ENCODE measurements at regions not wholly inside any gene's neighbourhood (a gene's known extent, or its start where the extent isn't known, plus 50 kb on each side); places are given as distances from the start of the nearest gene placed in this dataset.

DNA sequence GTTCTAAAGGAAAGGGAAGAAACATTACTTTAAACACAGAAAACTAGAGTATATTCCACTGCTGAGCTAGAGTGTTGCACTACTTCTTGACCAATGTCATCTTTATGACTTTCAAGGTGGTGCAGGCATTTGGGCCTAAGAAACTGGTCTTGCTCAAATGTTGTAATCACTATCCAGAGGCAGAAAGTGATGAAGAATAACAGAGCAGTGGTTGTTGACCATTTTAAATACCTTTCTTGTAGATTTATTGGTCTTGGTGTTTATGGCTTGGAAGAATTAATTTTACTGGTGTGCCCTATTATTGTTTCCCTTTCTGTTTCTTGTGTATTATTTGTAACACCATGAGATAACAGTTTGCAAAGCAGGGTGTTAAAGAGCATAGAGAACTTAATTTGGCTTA lies 56.9 kb upstream of the SCN7A start:
- ATAC-seq (ENCODE audit: insufficient number of reproducible peaks, low FRiP score, low read depth) (no peak), DNase-seq (ENCODE audit: low spot score) (no peak)
- Histone ChIP-seq H3K4me3 (no peak overlapping the region), H3K27ac (no peak overlapping the region), H3K9me3 (no peaks in the 10 kb centered on the region), H3K4me1 (ENCODE audit: control insufficient read depth in 1 of 2, low read depth in 2 of 2) (no peaks in the 10 kb centered on the region), H3K36me3 (no peaks in the 10 kb centered on the region), H3K27me3 (replicated peaks; ENCODE audit: insufficient read depth) (no peaks in the 10 kb centered on the region)
- TF ChIP-seq, protein P1, sequence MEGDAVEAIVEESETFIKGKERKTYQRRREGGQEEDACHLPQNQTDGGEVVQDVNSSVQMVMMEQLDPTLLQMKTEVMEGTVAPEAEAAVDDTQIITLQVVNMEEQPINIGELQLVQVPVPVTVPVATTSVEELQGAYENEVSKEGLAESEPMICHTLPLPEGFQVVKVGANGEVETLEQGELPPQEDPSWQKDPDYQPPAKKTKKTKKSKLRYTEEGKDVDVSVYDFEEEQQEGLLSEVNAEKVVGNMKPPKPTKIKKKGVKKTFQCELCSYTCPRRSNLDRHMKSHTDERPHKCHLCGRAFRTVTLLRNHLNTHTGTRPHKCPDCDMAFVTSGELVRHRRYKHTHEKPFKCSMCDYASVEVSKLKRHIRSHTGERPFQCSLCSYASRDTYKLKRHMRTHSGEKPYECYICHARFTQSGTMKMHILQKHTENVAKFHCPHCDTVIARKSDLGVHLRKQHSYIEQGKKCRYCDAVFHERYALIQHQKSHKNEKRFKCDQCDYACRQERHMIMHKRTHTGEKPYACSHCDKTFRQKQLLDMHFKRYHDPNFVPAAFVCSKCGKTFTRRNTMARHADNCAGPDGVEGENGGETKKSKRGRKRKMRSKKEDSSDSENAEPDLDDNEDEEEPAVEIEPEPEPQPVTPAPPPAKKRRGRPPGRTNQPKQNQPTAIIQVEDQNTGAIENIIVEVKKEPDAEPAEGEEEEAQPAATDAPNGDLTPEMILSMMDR (IDR thresholded peaks at IDR 0.05) = no peak

DNA sequence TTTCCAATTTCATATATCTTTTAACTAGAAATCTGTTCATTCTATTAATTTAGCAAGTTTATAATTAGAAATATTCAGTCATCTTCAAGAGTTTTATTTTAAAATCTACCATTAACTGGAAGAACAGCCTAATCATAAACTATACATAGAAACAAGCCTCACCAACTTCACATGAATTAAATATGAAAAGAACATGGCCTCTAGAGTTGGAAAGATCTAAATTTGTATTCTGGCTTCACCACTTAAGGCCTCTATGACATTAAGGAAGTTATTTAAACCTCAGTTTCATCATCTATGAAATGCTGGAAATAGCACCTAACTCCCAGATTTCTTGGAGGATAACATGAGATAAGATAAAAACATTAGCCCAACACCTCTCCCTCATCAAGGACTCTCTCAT lies 51.4 kb upstream of the SCN7A start:
- Histone ChIP-seq H3K9me3 (no peaks in the 10 kb centered on the region), H3K27ac (no peak overlapping the region), H3K36me3 (no peaks in the 10 kb centered on the region), H3K4me1 (ENCODE audit: control insufficient read depth in 1 of 2, low read depth in 2 of 2) (no peaks in the 10 kb centered on the region), H3K27me3 (replicated peaks; ENCODE audit: insufficient read depth) (no peaks in the 10 kb centered on the region), H3K4me3 (no peak overlapping the region)
- no peak for DNase-seq (ENCODE audit: low spot score)
- TF ChIP-seq, protein P1 (IDR thresholded peaks at IDR 0.05) = no peak
- ATAC-seq (ENCODE audit: insufficient number of reproducible peaks, low FRiP score, low read depth) = no peak
